Fibroblast of the aortic adventitia (primary cell): ENCODE measurements at regions not wholly inside any gene's neighbourhood (a gene's known extent, or its start where the extent isn't known, plus 50 kb on each side); places are given as distances from the start of the nearest gene placed in this dataset.
"Not testable (repeated sequence)": the region's sequence is repeated elsewhere in the genome, so short reads cannot be mapped to it uniquely, and the experiment has no call there.

Experiments
- DNase-seq: peaks from one replicate; pipeline ENCODE4 v3.0.0-alpha.2; 2010; ENCODE audit warnings: low read depth
- H3K4me3 ChIP-seq: 2 replicates; pipeline ENCODE4 v1.5.1; 2011; ENCODE audit warnings: low read depth, mild to moderate bottlenecking, control low read depth, low read length, moderate library complexity
- CTCF ChIP-seq: IDR thresholded peaks from 2 replicates; pipeline ENCODE4 v1.5.1; 2011; ENCODE audit warnings: mild to moderate bottlenecking, low read length, control low read depth, inconsistent platforms; ENCODE audit not compliant: insufficient read depth

DNA sequence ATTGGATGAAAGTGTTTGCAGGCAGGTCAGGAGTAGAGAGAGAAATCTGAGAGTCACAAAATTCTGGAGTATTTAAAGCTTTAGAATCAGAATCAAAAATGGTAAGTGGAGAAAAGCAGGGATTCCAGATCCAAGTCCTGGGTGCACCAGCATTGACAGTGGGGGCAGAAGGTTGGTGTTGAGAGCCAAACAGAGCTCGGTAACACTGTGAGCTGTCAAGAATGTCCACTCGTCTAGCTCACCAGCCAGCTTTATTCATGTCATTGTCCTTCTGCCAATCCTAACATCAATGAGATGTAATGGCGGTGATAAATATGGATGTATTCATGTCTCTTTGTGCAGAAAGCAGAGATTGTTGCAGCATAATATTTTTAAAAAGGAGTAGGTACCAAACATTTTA is 128.8 kb downstream of the KLF6 start:
- no peak for DNase-seq
- H3K4me3 ChIP-seq = no peak overlapping the region
- TF ChIP-seq CTCF = no peak

DNA sequence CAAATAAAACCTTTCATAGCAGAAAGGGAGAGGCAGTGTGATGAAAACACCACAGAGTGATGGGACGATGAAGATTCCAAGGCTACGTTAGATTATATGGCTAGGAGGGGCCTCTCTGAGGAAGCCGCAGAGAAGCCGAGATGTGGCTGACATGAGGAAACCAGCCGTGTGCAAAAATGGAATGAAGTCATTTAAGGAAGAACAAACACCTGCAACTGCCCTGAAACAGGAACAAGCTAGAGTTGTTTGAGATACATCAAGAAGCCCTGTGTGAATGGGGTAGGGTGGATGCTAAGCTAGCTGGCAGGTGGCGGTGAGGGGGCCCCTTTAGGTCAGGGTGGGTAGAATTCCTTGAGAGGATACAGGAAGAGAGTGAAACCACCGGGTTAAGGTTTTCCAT is 129.5 kb downstream of the KLF6 start:
- no peak for DNase-seq
- no peak for TF ChIP-seq CTCF
- H3K4me3 ChIP-seq = no peak overlapping the region

- H3K4me3 ChIP-seq = no peak overlapping the region
- DNase-seq = no peak
- TF ChIP-seq CTCF = no peak
These were observed 130.0 kb downstream of the KLF6 start for GRCh38 chr10:3654980-3655379.

- DNase-seq = peak; percentile 51
- no peak overlapping the region for H3K4me3 ChIP-seq
- TF ChIP-seq CTCF = no peak
These were observed 130.5 kb downstream of the KLF6 start for GRCh38 chr10:3654496-3654895.

- H3K4me3 ChIP-seq = peak overlapping the region; percentile 61
These were observed 131.7 kb downstream of the KLF6 start for GRCh38 chr10:3653303-3653702.

DNA sequence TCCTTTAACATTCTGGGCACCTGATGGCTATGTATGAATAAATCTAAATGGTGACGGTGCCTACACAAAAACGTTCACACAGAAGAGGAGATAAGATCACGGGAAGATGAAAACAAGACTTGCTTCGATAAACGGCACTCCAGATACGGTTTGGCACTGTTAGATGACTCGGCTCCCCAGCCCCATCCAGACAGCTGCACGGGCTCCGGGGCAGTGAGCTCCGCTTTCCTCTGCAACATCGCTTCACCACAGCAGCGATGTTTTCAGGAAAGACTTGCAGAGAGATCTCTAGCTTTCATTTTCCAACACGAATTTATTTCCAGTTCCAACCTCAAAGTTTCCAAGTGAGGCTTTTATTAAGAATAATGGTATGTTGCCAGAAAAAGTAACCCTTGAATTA is 132.1 kb downstream of the KLF6 start:
- peak overlapping the region; percentile 61 for H3K4me3 ChIP-seq
- TF ChIP-seq CTCF = no peak
- DNase-seq = peak; percentile 60

More at GRCh38 chr10:3653303-3653702, 131.7 kb downstream of the KLF6 start:
- DNase-seq = not testable (repeated sequence)

DNA sequence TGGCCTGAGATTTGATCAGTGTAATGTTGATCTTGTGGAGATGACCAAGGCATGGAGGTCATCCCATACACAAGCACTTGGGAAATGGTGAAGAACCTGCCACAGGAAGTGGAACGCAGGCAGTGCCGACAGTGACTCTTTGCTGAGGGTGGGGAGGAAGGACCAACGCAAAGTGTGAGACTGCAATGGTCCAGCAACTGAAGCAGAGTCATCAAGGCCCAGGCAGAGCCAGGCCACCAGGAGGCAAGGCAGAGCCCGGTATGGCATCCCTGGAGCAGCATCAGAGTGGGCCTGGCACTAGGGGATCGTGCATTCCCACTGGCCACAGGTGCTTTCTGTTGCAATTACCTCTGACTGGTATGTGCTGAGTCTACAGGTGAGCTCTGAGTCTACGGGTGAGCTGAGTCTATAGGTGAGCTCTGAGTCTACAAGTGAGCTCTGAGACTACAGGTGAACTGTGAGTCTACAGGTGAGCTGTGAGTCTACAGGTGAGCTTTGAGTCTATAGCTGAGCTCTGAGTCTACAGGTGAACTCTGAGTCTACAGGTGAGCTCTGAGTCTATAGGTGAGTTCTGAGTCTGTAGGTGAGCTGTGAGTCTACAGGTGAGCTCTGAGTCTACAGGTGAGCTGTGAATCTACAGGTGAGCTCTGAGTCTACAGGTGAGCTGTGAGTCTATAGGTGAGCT is 132.9 kb downstream of the KLF6 start:
- no peak for TF ChIP-seq CTCF
- H3K4me3 ChIP-seq = no peak overlapping the region
- no peak for DNase-seq
